ENCODE measurements at regions not wholly inside any gene's neighbourhood (a gene's known extent, or its start where the extent isn't known, plus 50 kb on each side); places are given as distances from the start of the nearest gene placed in this dataset.

DNA sequence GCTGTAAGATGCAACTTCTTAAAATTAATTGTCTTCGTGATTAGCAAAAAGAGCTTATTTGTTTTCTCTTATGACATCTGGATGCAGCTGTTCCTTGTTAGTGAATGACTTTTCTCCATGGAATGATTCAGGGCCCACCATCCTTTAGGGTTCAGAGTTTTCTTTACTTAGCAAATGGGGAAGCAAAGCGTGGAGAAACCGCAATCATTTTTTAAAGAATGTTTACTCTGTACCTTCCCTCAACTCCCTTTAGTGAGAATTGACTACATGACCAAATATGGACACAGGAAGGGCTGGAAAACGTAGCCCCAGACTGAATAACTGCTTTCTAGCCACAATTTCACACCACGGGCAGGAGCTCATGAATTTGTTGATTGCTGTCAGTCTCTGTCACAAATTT is 130.1 kb downstream of the EDEM1 start:
- POLR2A ChIA-PET, result no interaction called here
- Histone ChIP-seq H4K20me1 (ENCODE audit: insufficient read depth, low read length) (no peaks in the 10 kb centered on the region), H3K9ac (ENCODE audit: insufficient read depth, low read depth, low read length) (no peak overlapping the region), H3K27ac (ENCODE audit: extremely low read length, insufficient read depth, low read length) (no peak overlapping the region), H3K27me3 (ENCODE audit: control insufficient read depth in 1 of 2, insufficient read depth in 2 of 2, low read length in 2 of 2) (no peaks in the 10 kb centered on the region; a peak in 1 of 5 replicates), H3K9me3 (ENCODE audit: low read length) (no peaks in the 10 kb centered on the region), H3K36me3 (replicated peaks in 1 of 2; ENCODE audit: control insufficient read depth in 1 of 2, insufficient read depth in 2 of 2, low read length in 2 of 2) (no peaks in the 10 kb centered on the region), H3K4me3 (replicated peaks in 1 of 3; ENCODE audit: insufficient read depth in 1 of 3, low read depth in 2 of 3, low read length in 3 of 3) (no peak overlapping the region), H3K4me2 (ENCODE audit: low read depth, low read length) (peak overlapping the region; percentile 14; the same call in 1 of the 2 replicates), H2AFZ (ENCODE audit: low read length) (no peak overlapping the region), H3K79me2 (ENCODE audit: insufficient read depth, low read length) (no peaks in the 10 kb centered on the region), H3K4me1 (ENCODE audit: insufficient read depth, low read length) (peaks cover 26% of the 10 kb centered on the region)
- intact Hi-C loops (cut with micrococcal nuclease; ENCODE audit: unreplicated experiment) (no loop called here), in situ Hi-C loops (cut with HindIII; ENCODE audit: extremely low pct_ligation_motif_present, low pct_unique_long_range_greater_than_20kb) (no loop called here)
- peak; percentile 84 for ATAC-seq
- FAIRE-seq, result no peak
- no TSS peak for BruUV-seq (replicated peaks)
- peak; percentile 50 for DNase-seq (ENCODE audit: low spot score)
- under 1% methylated on average over 5 of the region's 5 CpGs for WGBS (ENCODE audit: low lambda C conversion rate)
- CTCF ChIA-PET (ENCODE audit: low intra/inter-chr PET ratio, low total read pairs), result no interaction called here
- TF ChIP-seq ZNF839 (CRISPR knock-in tag; IDR thresholded peaks at IDR 0.05; ENCODE audit: borderline replicate concordance), result no peak
- TF ChIP-seq ZFP62 (CRISPR knock-in tag; IDR thresholded peaks at IDR 0.05), result no peak
- TF ChIP-seq, protein P1, sequence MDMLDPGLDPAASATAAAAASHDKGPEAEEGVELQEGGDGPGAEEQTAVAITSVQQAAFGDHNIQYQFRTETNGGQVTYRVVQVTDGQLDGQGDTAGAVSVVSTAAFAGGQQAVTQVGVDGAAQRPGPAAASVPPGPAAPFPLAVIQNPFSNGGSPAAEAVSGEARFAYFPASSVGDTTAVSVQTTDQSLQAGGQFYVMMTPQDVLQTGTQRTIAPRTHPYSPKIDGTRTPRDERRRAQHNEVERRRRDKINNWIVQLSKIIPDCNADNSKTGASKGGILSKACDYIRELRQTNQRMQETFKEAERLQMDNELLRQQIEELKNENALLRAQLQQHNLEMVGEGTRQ (IDR thresholded peaks at IDR 0.05; ENCODE audit: low read depth, low read length), result no peak
- TF ChIP-seq, protein P1 (CRISPR knock-in tag; IDR thresholded peaks at IDR 0.05; ENCODE audit: borderline replicate concordance), result peak; percentile 61; the same call in 1 of the 2 replicates
- TF ChIP-seq ZNF615 (CRISPR knock-in tag; IDR thresholded peaks at IDR 0.05; ENCODE audit: borderline replicate concordance), result no peak
- TF ChIP-seq MYC (CRISPR knock-in tag; IDR thresholded peaks at IDR 0.05; ENCODE audit: borderline replicate concordance), result no peak
- TF ChIP-seq NFIB (CRISPR knock-in tag; IDR thresholded peaks at IDR 0.05; ENCODE audit: borderline replicate concordance), result no peak
- TF ChIP-seq SIN3A (IDR thresholded peaks at IDR 0.05; ENCODE audit: borderline replicate concordance, low read depth, low read length), result no peak
- TF ChIP-seq ZKSCAN5 (CRISPR knock-in tag; IDR thresholded peaks at IDR 0.05), result 0 out of 2 replicates have a peak, but pooled peaks have one; percentile 39
- TF ChIP-seq BCL6 (CRISPR knock-in tag; IDR thresholded peaks at IDR 0.05), result peak; percentile 82
- no peak for TF ChIP-seq ZNF749 (CRISPR knock-in tag; IDR thresholded peaks at IDR 0.05; ENCODE audit: borderline replicate concordance)
- no peak for TF ChIP-seq ZNF577 (CRISPR knock-in tag; IDR thresholded peaks at IDR 0.05; ENCODE audit: borderline replicate concordance, low read depth)
- 0 out of 2 replicates have a peak, but pooled peaks have one; percentile 21 for TF ChIP-seq RARA (CRISPR knock-in tag; IDR thresholded peaks at IDR 0.05)
- peak; percentile 18; the same call in 1 of the 2 replicates for TF ChIP-seq SOX5 (CRISPR knock-in tag; IDR thresholded peaks at IDR 0.05; ENCODE audit: borderline replicate concordance)
- no peak for TF ChIP-seq POLR2G (IDR thresholded peaks at IDR 0.05; ENCODE audit: low read depth, low read length)
- TF ChIP-seq, protein P2, sequence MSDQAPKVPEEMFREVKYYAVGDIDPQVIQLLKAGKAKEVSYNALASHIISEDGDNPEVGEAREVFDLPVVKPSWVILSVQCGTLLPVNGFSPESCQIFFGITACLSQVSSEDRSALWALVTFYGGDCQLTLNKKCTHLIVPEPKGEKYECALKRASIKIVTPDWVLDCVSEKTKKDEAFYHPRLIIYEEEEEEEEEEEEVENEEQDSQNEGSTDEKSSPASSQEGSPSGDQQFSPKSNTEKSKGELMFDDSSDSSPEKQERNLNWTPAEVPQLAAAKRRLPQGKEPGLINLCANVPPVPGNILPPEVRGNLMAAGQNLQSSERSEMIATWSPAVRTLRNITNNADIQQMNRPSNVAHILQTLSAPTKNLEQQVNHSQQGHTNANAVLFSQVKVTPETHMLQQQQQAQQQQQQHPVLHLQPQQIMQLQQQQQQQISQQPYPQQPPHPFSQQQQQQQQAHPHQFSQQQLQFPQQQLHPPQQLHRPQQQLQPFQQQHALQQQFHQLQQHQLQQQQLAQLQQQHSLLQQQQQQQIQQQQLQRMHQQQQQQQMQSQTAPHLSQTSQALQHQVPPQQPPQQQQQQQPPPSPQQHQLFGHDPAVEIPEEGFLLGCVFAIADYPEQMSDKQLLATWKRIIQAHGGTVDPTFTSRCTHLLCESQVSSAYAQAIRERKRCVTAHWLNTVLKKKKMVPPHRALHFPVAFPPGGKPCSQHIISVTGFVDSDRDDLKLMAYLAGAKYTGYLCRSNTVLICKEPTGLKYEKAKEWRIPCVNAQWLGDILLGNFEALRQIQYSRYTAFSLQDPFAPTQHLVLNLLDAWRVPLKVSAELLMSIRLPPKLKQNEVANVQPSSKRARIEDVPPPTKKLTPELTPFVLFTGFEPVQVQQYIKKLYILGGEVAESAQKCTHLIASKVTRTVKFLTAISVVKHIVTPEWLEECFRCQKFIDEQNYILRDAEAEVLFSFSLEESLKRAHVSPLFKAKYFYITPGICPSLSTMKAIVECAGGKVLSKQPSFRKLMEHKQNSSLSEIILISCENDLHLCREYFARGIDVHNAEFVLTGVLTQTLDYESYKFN (CRISPR knock-in tag; conservative IDR thresholded peaks at IDR 0.05), result peak; percentile 44; the same call in 1 of the 2 replicates
- no peak for TF ChIP-seq SYNCRIP (IDR thresholded peaks at IDR 0.05; ENCODE audit: insufficient read depth, low read depth, low read length)
